GM18858 (cell line): ENCODE measurements at regions not wholly inside any gene's neighbourhood (a gene's known extent, or its start where the extent isn't known, plus 50 kb on each side); places are given as distances from the start of the nearest gene placed in this dataset.
"Not testable (repeated sequence)": the region's sequence is repeated elsewhere in the genome, so short reads cannot be mapped to it uniquely, and the experiment has no call there.

ENCODE experiments used
- ATAC-seq: cut with Tn5 transposase; IDR thresholded peaks from one replicate; pipeline ENCODE4 v1.9.1; 2021; ENCODE audit not compliant: unreplicated experiment

- no peak for ATAC-seq
Measured at GRCh38 chr6:122859676-122860075, 70.6 kb downstream of the SMPDL3A start.

- no peak for ATAC-seq
Measured at GRCh38 chr6:122861594-122861993, 72.5 kb downstream of the SMPDL3A start.

GRCh38 chr6:122868137-122868536 is 79.1 kb downstream of the SMPDL3A start:
- no peak for ATAC-seq

- ATAC-seq, result peak; percentile 85
Measured at GRCh38 chr6:122869437-122870024, 80.5 kb downstream of the SMPDL3A start.

GRCh38 chr6:122871079-122871478 is 82.0 kb downstream of the SMPDL3A start:
- no peak for ATAC-seq

GRCh38 chr6:122872311-122872710 is 83.3 kb downstream of the SMPDL3A start:
- peak; percentile 42 for ATAC-seq

GRCh38 chr6:122877302-122877701 is 88.2 kb downstream of the SMPDL3A start:
- ATAC-seq, result no peak

GRCh38 chr6:122878796-122879195 is 89.7 kb downstream of the SMPDL3A start:
- no peak for ATAC-seq

GRCh38 chr6:122886481-122886880 is 97.4 kb downstream of the SMPDL3A start:
- ATAC-seq, result no peak

- no peak for ATAC-seq
Measured at GRCh38 chr6:122887941-122888340, 98.9 kb downstream of the SMPDL3A start.

GRCh38 chr6:122888680-122889079 is 99.6 kb downstream of the SMPDL3A start:
- not testable (repeated sequence) for ATAC-seq

GRCh38 chr6:122890250-122890649 is 101.2 kb downstream of the SMPDL3A start:
- ATAC-seq, result no peak

GRCh38 chr6:122894791-122895190 is 101.2 kb upstream of the CLVS2 start:
- no peak for ATAC-seq

- ATAC-seq, result no peak
Measured at GRCh38 chr6:122902326-122902725, 93.7 kb upstream of the CLVS2 start.

- ATAC-seq, result no peak
Measured at GRCh38 chr6:122903266-122903915, 92.6 kb upstream of the CLVS2 start.

GRCh38 chr6:122904166-122904565 is 91.9 kb upstream of the CLVS2 start:
- no peak for ATAC-seq

GRCh38 chr6:122913558-122913957 is 82.5 kb upstream of the CLVS2 start:
- ATAC-seq, result no peak

GRCh38 chr6:122918714-122919113 is 77.3 kb upstream of the CLVS2 start:
- ATAC-seq, result no peak

GRCh38 chr6:122930252-122931180 is 65.5 kb upstream of the CLVS2 start:
- ATAC-seq, result peak; percentile 90

GRCh38 chr6:122931916-122932315 is 64.1 kb upstream of the CLVS2 start:
- ATAC-seq, result no peak

GRCh38 chr6:122944936-122945335 is 51.1 kb upstream of the CLVS2 start:
- ATAC-seq, result not testable (repeated sequence)
